Upper lobe of left lung (tissue), 6 donors: ENCODE measurements at regions not wholly inside any gene's neighbourhood (a gene's known extent, or its start where the extent isn't known, plus 50 kb on each side); places are given as distances from the start of the nearest gene placed in this dataset.

Experiments
- ATAC-seq, 2 donors: fragments of 200-7000 bp; cut with Tn5 transposase; one replicate each; pipeline ENCODE4 v1.9.1; 2022; ENCODE audit warnings: mild to moderate bottlenecking in 2 of 2, moderate library complexity in 2 of 2; ENCODE audit not compliant: low FRiP score in 2 of 2
- DNase-seq, 2 donors: peaks; one replicate each; pipeline ENCODE4 v3.0.0-alpha.2; 2019 to 2020
- H3K27ac ChIP-seq, 4 donors: fragments of 200-600 bp; sonication (generic); one replicate each; pipeline ENCODE4 v1.5.1; 2016 to 2019
- H3K27me3 ChIP-seq, 4 donors: fragments of 200-600 bp; sonication (generic); one replicate each; pipeline ENCODE4 v1.5.1; 2017 to 2019
- H3K36me3 ChIP-seq, 4 donors: fragments of 200-600 bp; sonication (generic); one replicate each; pipeline ENCODE4 v1.5.1; 2016 to 2019
- H3K4me1 ChIP-seq, 4 donors: fragments of 200-600 bp; sonication (generic); one replicate each; pipeline ENCODE4 v1.5.1; 2018 to 2019
- H3K4me3 ChIP-seq, 4 donors: fragments of 200-600 bp; sonication (generic); one replicate each; pipeline ENCODE4 v1.5.1; 2017 to 2019; ENCODE audit warnings: mild to moderate bottlenecking in 2 of 4, moderate library complexity in 1 of 4
- H3K9me3 ChIP-seq, 4 donors: fragments of 200-600 bp; sonication (generic); one replicate each; pipeline ENCODE4 v1.5.1; 2018 to 2019
- EP300 ChIP-seq, 4 donors: sonication (generic); formaldehyde crosslinking; IDR thresholded peaks; one replicate each; pipeline ENCODE4 v1.5.1; 2017; ENCODE audit warnings: antibody characterized with exemption in 4 of 4, control low read depth in 2 of 4
- POLR2A ChIP-seq, 4 donors: fragments of 450-650 bp; IDR thresholded peaks; one replicate each; pipeline ENCODE4 v1.5.1; 2016 to 2017; ENCODE audit warnings: antibody characterized with exemption in 4 of 4, mild to moderate bottlenecking in 2 of 4
- POLR2AphosphoS5 ChIP-seq, 2 donors: sonication (generic); formaldehyde crosslinking; IDR thresholded peaks; one replicate each; pipeline ENCODE4 v1.5.1; 2017; ENCODE audit warnings: antibody characterized with exemption in 2 of 2
- WGBS, 2 donors: methylation state at CpG; one replicate each; pipeline ENCODE4 v1.1.5; 2017 to 2018; 5-methylcytosine and 5-hydroxymethylcytosine counted together
- TF ChIP-seq, protein P1 (sequence below), 6 experiments: fragments of 450-650 bp in 4 of 6; fragments of 200-600 bp in 2 of 6; sonication (generic) in 2 of 6; IDR thresholded peaks; one replicate each; pipeline ENCODE4 v1.5.1; 2016 to 2019; ENCODE audit warnings: antibody characterized with exemption in 6 of 6
- donor health status: DM: no; HTN: no; CAD: no; lungs with moderate emphysema.
- donor health status: DM: no; HTN: yes; CAD: no; lungs with severe emphysema.

DNA sequence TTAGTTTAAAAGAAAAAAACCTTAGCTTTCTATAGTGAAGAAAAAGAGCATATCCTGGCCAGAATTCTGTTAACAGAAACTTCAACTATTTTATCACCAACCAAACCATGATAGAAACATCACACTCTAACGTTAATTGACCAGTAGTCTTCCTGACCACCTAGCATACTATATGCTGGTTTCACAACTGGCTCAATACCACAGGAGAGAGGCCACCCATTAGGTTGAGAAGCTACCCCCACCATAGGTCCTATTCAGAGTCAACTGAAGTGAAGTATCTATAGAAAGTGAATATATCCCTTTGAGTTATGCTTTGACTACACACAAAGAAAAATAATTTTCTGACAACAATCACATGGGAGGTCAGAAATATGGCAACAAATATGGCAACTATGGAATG, 85.2 kb upstream of the STK17B start:
- Histone ChIP-seq H3K4me3 (no peak overlapping the region), H3K4me1 (peaks cover 0 to 7% (median 3%) of the 10 kb centered on the region in 4 donors), H3K9me3 (no peaks in the 10 kb centered on the region), H3K27ac (no peak overlapping the region), H3K36me3 (peaks cover 0 to 32% (median 1%) of the 10 kb centered on the region in 4 donors), H3K27me3 (no peaks in the 10 kb centered on the region)
- no peak for ATAC-seq
- 87 to 88% methylated on average over 1 of the region's 1 CpG for WGBS, 2 donors
- DNase-seq: no peak
- TF ChIP-seq EP300 (IDR thresholded peaks at IDR 0.05) (no peak), POLR2AphosphoS5 (IDR thresholded peaks at IDR 0.05) (no peak), POLR2A (IDR thresholded peaks at IDR 0.05) (no peak)
- TF ChIP-seq, protein P1, sequence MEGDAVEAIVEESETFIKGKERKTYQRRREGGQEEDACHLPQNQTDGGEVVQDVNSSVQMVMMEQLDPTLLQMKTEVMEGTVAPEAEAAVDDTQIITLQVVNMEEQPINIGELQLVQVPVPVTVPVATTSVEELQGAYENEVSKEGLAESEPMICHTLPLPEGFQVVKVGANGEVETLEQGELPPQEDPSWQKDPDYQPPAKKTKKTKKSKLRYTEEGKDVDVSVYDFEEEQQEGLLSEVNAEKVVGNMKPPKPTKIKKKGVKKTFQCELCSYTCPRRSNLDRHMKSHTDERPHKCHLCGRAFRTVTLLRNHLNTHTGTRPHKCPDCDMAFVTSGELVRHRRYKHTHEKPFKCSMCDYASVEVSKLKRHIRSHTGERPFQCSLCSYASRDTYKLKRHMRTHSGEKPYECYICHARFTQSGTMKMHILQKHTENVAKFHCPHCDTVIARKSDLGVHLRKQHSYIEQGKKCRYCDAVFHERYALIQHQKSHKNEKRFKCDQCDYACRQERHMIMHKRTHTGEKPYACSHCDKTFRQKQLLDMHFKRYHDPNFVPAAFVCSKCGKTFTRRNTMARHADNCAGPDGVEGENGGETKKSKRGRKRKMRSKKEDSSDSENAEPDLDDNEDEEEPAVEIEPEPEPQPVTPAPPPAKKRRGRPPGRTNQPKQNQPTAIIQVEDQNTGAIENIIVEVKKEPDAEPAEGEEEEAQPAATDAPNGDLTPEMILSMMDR (IDR thresholded peaks at IDR 0.05): no peak

DNA sequence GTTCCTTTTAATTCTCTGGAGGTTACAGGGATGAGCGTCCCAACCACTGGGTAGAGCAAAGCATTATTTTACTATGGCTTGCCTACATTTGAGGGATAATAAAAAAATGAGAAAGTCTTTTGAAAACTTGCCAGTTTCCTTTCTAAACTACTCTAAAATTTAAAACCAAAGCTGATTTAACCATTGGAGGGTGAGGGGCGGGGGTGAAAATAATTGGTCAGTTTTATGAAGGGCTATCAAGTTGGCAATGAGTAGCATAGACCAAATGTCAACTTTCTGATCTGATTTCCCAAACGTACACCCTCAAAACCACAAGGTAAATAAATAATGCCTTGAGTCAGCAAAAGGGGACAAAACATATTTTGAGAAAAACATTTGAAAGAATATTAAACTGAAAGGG, 85.7 kb upstream of the STK17B start:
- no peaks in the 10 kb centered on the region for H3K27me3 ChIP-seq
- peaks cover 0 to 31% (median 1%) of the 10 kb centered on the region in 4 donors for H3K36me3 ChIP-seq
- no peaks in the 10 kb centered on the region for H3K9me3 ChIP-seq
- DNase-seq (no peak), ATAC-seq (no peak)
- WGBS, 2 donors: 72 to 80% methylated on average over 3 of the region's 3 CpGs
- H3K4me3 ChIP-seq: no peak overlapping the region
- H3K27ac ChIP-seq: no peak overlapping the region
- TF ChIP-seq POLR2AphosphoS5 (IDR thresholded peaks at IDR 0.05) (no peak), EP300 (IDR thresholded peaks at IDR 0.05) (no peak), POLR2A (IDR thresholded peaks at IDR 0.05) (no peak)
- TF ChIP-seq, protein P1 (IDR thresholded peaks at IDR 0.05): no peak
- peaks cover 0 to 7% (median 5%) of the 10 kb centered on the region in 4 donors for H3K4me1 ChIP-seq

GRCh38 chr2:196258407-196258806, 87.0 kb upstream of the STK17B start:
- peaks cover 0 to 23% (median 0%) of the 10 kb centered on the region in 4 donors for H3K36me3 ChIP-seq
- H3K27me3 ChIP-seq: no peaks in the 10 kb centered on the region
- no peak for TF ChIP-seq POLR2AphosphoS5 (IDR thresholded peaks at IDR 0.05)
- TF ChIP-seq EP300 (IDR thresholded peaks at IDR 0.05): no peak
- TF ChIP-seq, protein P1 (IDR thresholded peaks at IDR 0.05): no peak
- TF ChIP-seq POLR2A (IDR thresholded peaks at IDR 0.05): no peak
- H3K4me3 ChIP-seq: no peak overlapping the region
- H3K4me1 ChIP-seq: peaks cover 0 to 18% (median 15%) of the 10 kb centered on the region in 4 donors
- H3K9me3 ChIP-seq: no peaks in the 10 kb centered on the region
- H3K27ac ChIP-seq: no peak overlapping the region
- ATAC-seq (no peak), DNase-seq (no peak)

DNA sequence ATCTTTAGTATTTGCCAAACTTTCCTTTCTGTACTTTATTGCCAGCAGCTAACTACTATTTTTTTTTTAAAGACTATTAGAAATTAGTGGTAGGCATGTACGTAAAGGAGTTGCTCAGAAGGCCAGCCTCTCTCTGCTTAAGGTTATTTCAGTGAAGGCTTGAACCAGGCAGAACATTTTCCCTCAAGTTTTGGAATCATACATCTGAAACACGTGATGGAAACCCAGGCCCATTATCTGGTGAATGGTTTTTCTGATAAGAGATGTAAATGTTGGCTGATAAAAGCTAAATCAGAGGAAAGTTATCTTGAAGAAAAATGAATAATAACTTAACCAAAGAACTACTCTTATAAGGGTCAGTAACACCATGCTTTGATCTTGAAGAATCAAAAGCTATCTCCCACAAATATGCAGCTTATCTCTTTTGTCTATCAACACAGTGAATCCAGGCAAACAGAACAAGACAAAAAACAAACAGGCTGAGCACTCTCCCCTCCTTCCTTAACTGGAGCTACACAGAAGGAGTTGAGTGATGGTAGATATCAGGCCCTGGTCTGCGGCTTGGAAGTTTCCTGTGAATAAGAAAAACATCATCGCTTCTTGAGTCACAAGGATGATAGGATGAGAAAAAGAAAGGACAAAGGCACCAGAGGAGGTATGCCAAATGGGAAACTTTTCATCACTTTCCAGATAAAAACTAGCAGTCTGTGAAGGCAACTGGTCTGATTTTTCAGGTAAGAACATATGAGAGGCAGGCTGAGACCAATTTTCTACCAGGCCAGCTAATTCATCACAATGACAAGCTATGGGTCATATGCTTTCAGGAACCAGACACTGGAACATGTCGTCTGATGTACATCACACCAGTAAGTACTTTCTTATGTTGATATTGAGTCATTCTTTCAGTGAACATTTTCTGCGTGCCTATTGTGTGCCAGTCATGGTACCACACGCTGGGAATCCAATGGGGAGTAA, 88.4 kb upstream of the STK17B start:
- Histone ChIP-seq H3K4me3 (no peak overlapping the region), H3K4me1 (peaks cover 0 to 25% (median 16%) of the 10 kb centered on the region in 4 donors), H3K27ac (peak overlapping the region; percentile 3 to 55 (median 34)), H3K9me3 (no peaks in the 10 kb centered on the region), H3K36me3 (peaks cover 0 to 16% (median 0%) of the 10 kb centered on the region in 4 donors), H3K27me3 (no peaks in the 10 kb centered on the region)
- 56 to 59% methylated on average over 7 of the region's 7 CpGs for WGBS, 2 donors
- DNase-seq (no peak), ATAC-seq (peak in 1 of 2 donors; percentile 10)
- TF ChIP-seq, protein P1 (IDR thresholded peaks at IDR 0.05): no peak
- TF ChIP-seq POLR2A (IDR thresholded peaks at IDR 0.05): peak in 1 of 4 donors; percentile 17
